Transverse colon (tissue), 4 donors: ENCODE measurements at regions not wholly inside any gene's neighbourhood (a gene's known extent, or its start where the extent isn't known, plus 50 kb on each side); places are given as distances from the start of the nearest gene placed in this dataset.

ENCODE experiments used
- DNase-seq: peaks from one replicate; pipeline ENCODE4 v3.0.0-alpha.2; 2019
- H3K27ac ChIP-seq, 4 donors: fragments of 200-600 bp; sonication (generic); 2 replicates each; pipeline ENCODE4 v1.5.1; 2016 to 2018; ENCODE audit warnings: inconsistent platforms in 4 of 4
- H3K27me3 ChIP-seq: fragments of 200-600 bp; sonication (generic); 2 replicates; pipeline ENCODE4 v1.5.1; 2017; ENCODE audit warnings: inconsistent platforms
- H3K36me3 ChIP-seq, 4 donors: fragments of 200-600 bp; sonication (generic); 2 replicates each; pipeline ENCODE4 v1.5.1; 2017 to 2019; ENCODE audit warnings: inconsistent platforms in 4 of 4
- H3K4me1 ChIP-seq, 4 donors: fragments of 200-600 bp; sonication (generic); 2 replicates each; pipeline ENCODE4 v1.5.1; 2017 to 2020; ENCODE audit warnings: inconsistent platforms in 4 of 4
- H3K4me3 ChIP-seq, 4 donors: fragments of 200-600 bp; sonication (generic); 1 replicate in 1 of 4; 2 replicates in 3 of 4; pipeline versions ENCODE4 v1.5.1 to v1.6.1; 2017 to 2019; ENCODE audit warnings: inconsistent platforms in 4 of 4
- H3K9me3 ChIP-seq, 2 donors: fragments of 200-600 bp; sonication (generic); 2 replicates each; pipeline ENCODE4 v1.5.1; 2017 to 2019; ENCODE audit warnings: inconsistent platforms in 2 of 2
- CTCF ChIP-seq, 5 experiments: fragments of 200-600 bp in 3 of 5; fragments of 450-650 bp in 2 of 5; sonication (generic) in 3 of 5; IDR thresholded peaks; 1 replicate in 2 of 5; 2 replicates in 3 of 5; pipeline ENCODE4 v1.5.1; 2016 to 2017; ENCODE audit warnings: antibody characterized with exemption in 5 of 5, inconsistent platforms in 3 of 5, mild to moderate bottlenecking in 2 of 5, moderate library complexity in 1 of 5
- EP300 ChIP-seq: sonication (generic); formaldehyde crosslinking; IDR thresholded peaks from one replicate; pipeline ENCODE4 v1.6.1; 2017; ENCODE audit warnings: antibody characterized with exemption, low read depth
- POLR2A ChIP-seq: fragments of 450-650 bp; IDR thresholded peaks from one replicate; pipeline ENCODE4 v1.6.1; 2016; ENCODE audit warnings: antibody characterized with exemption, mild to moderate bottlenecking, moderate library complexity
- POLR2AphosphoS5 ChIP-seq, 3 donors: sonication (generic); formaldehyde crosslinking; IDR thresholded peaks; one replicate each; pipeline ENCODE4 v1.6.1; 2016; ENCODE audit warnings: antibody characterized with exemption in 3 of 3
- WGBS, 2 donors: methylation state at CpG; one replicate each; pipeline ENCODE4 v1.1.5; 2018; ENCODE audit warnings: low coverage in 1 of 2; 5-methylcytosine and 5-hydroxymethylcytosine counted together
- in situ Hi-C, 4 donors: fragments of 200-750 bp; cut with MboI; loops; one replicate each; pipeline versions ENCODE4 v1.15.0 to v1.15.1; 2017; ENCODE audit warnings: low sequenced_read_pairs in 3 of 4, low pct_ligation_motif_present in 1 of 4, low pct_unique_long_range_greater_than_20kb in 1 of 4
- intact Hi-C: fragments of 100-400 bp; cut with DNase I; formaldehyde crosslinking; loops from one replicate; pipeline ENCODE4 v1.15.1; 2023; ENCODE audit warnings: low total_unique reads
- small RNA-seq, 4 donors: library from RNA; depleted of rRNA; stranded (forward); fragments of <200 nt; gene quantifications; one replicate each; pipeline ENCODE3, GENCODE V24; 2016

GRCh38 chr2:80703532-80703931 lies 399.0 kb upstream of the LRRTM1 start:
- Histone ChIP-seq H3K4me1 (no peaks in the 10 kb centered on the region), H3K4me3 (no peak overlapping the region), H3K27ac (no peak overlapping the region), H3K36me3 (no peaks in the 10 kb centered on the region), H3K9me3 (no peaks in the 10 kb centered on the region), H3K27me3 (no peaks in the 10 kb centered on the region)
- TF ChIP-seq CTCF (IDR thresholded peaks at IDR 0.05), result no peak
- no peak for TF ChIP-seq POLR2A
- TF ChIP-seq EP300, result no peak
- TF ChIP-seq POLR2AphosphoS5 (IDR thresholded peaks at IDR 0.05), result no peak
- intact Hi-C loops (no loop called here), in situ Hi-C loops (no loop called here)
- DNase-seq, result no peak
- WGBS, 2 donors, result 46 to 57% methylated on average over 2 to 3 of the region's 3 CpGs

- Histone ChIP-seq H3K27me3 (no peaks in the 10 kb centered on the region), H3K27ac (no peak overlapping the region), H3K36me3 (no peaks in the 10 kb centered on the region), H3K4me1 (no peaks in the 10 kb centered on the region), H3K4me3 (no peak overlapping the region), H3K9me3 (no peaks in the 10 kb centered on the region)
- intact Hi-C loops, result no loop called here
- TF ChIP-seq POLR2A (no peak), EP300 (no peak), POLR2AphosphoS5 (IDR thresholded peaks at IDR 0.05) (no peak)
- in situ Hi-C loops, result no loop called here
- no peak for DNase-seq
Measured at GRCh38 chr2:80700961-80701360, 396.4 kb upstream of the LRRTM1 start.

Small RNA genes lying in the stretch of these regions (small RNA-seq; reads per million reads assigned to genes)
- 0 reads per million in 4 donors for gene AC013262.1
- gene AC138623.1, result 0 reads per million in 4 donors
- 0 reads per million in 4 donors for gene RF00019
- gene RN7SL201P, result 0 reads per million in 4 donors
- gene RNA5SP99, result 0 to 0.53 (median 0.32) reads per million in 4 donors
- gene RNU6-1312P, result 0 to 0.36 (median 0) reads per million in 4 donors
- 0 reads per million in 4 donors for gene RNU6-685P
- 0 reads per million in 4 donors for gene RPL37P10
